Fibroblast of mammary gland (primary cell): ENCODE measurements at regions not wholly inside any gene's neighbourhood (a gene's known extent, or its start where the extent isn't known, plus 50 kb on each side); places are given as distances from the start of the nearest gene placed in this dataset.
"Not testable (repeated sequence)": the region's sequence is repeated elsewhere in the genome, so short reads cannot be mapped to it uniquely, and the experiment has no call there.

Experiments used
- DNase-seq: peaks from one replicate; pipeline ENCODE4 v3.0.0-alpha.2; 2010; ENCODE audit warnings: low read depth
- H3K4me3 ChIP-seq: 2 replicates; pipeline ENCODE4 v1.5.1; 2011; ENCODE audit warnings: low read depth, mild to moderate bottlenecking, low read length, moderate library complexity; ENCODE audit not compliant: control insufficient read depth
- CTCF ChIP-seq: conservative IDR thresholded peaks from 2 replicates; pipeline ENCODE4 v1.5.1; 2011; ENCODE audit warnings: low read depth, low read length, inconsistent platforms; ENCODE audit not compliant: control insufficient read depth, insufficient read depth

- TF ChIP-seq CTCF, result no peak
- no peak overlapping the region for H3K4me3 ChIP-seq
- DNase-seq, result no peak
Observed at GRCh38 chr18:10604182-10604581, 78.4 kb downstream of the NAPG start.

- DNase-seq, H3K4me3 ChIP-seq: not testable (repeated sequence)
Observed at GRCh38 chr18:10606881-10607280, 81.1 kb downstream of the NAPG start.

GRCh38 chr18:10607332-10608248 is 81.8 kb downstream of the NAPG start:
- not testable (repeated sequence) for H3K4me3 ChIP-seq, DNase-seq

DNA sequence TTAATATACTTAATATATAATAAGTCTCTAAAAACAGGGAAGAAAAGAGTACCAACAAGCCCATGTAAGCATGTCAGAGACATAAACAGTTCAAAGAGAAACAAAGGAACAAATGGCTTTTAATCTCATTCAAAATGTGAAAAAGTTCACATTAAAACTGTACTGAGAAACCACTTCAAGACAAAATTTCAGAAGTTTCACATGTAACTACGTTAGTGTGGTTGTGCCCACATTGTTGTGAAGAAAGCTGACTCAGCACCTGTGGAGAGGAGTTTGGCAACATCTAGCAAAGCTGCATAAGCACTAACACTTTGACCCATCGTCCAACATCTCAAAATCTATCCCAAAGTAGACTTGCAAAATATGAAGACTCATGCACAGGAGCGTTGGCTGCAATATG is 82.6 kb downstream of the NAPG start:
- not testable (repeated sequence) for DNase-seq, H3K4me3 ChIP-seq

DNA sequence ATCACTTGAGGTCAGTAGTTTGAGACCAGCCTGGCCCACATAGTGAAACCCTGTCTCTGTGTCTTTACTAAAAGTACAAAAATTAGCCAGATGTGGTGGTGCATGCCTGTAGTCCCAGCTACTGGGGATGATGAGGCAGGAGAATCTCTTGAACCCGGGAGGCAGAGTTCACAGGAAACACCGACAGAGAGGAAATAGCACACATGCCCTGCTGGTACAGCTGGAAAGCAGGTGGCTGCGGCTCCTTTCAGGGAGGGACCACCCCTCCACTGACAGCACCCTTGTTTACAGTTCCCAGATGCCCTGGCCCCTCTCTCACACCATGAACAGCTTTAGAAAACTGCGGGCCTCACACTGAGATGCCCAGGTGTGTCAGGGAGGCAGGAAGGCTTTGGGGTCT is 83.2 kb downstream of the NAPG start:
- not testable (repeated sequence) for H3K4me3 ChIP-seq, DNase-seq

DNA sequence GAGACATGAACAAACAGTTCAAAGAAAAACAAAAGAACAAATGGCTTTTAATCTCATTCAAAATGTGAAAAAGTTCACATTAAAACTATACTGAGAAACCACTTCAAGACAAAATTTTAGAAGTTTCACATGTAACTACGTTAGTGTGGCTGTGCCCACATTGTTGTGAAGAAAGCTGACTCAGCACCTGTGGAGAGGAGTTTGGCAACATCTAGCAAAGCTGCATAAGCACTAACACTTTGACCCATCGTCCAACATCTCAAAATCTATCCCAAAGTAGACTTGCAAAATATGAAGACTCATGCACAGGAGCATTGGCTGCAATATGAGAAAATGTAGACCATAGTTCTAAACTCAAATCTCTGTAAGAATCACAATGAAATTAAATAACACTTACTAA is 87.4 kb downstream of the NAPG start:
- not testable (repeated sequence) for DNase-seq

DNA sequence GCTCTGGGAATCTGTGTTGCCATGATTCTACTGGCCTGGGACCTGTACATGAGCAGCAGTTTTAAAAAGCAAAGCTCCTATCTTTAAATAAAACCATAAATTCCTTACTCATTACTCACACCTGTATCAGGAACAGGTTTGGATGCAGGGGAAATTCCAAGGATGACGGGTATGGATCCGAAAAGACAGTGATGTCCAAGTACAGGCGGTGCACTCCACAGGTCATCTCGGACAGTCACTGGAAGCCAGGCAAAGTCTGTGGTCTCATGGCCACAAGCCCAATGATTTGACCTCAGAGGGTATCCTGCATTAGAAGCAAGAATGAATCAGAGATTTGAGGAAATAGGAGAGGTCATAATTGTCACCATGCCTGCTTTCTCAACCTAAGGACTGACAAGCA is 90.9 kb downstream of the NAPG start:
- DNase-seq, result peak; percentile 3
- not testable (repeated sequence) for H3K4me3 ChIP-seq

More for the DNA sequence above, 87.4 kb downstream of the NAPG start:
- H3K4me3 ChIP-seq, result not testable (repeated sequence)

GRCh38 chr18:10618797-10619196 is 93.0 kb downstream of the NAPG start:
- DNase-seq, result not testable (repeated sequence)

DNA sequence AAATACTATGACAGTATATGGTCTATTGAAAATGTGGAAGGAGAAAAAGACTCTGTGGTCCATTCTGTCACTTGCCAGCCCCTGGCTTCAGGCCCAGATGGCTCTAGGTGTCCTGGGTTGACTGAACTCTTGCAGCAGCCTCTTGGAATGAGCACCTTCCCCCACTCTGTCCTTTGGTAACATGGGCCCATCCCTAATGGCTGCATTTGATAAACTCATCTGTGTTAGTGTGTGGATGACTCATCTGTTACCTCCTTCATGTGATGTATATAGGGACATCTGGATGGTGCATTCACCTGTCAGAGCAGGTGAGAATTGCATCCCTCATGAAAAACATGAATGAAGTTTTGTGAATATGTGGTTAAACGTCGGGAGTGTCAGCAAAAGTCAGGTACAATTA is 93.5 kb downstream of the NAPG start:
- not testable (repeated sequence) for H3K4me3 ChIP-seq

More at GRCh38 chr18:10618797-10619196, 93.0 kb downstream of the NAPG start:
- H3K4me3 ChIP-seq, result not testable (repeated sequence)

GRCh38 chr18:10619833-10620232 is 94.0 kb downstream of the NAPG start:
- H3K4me3 ChIP-seq, DNase-seq: not testable (repeated sequence)

More for the DNA sequence above, 93.5 kb downstream of the NAPG start:
- DNase-seq, result not testable (repeated sequence)
